ENCODE measurements at regions not wholly inside any gene's neighbourhood (a gene's known extent, or its start where the extent isn't known, plus 50 kb on each side); places are given as distances from the start of the nearest gene placed in this dataset.

DNA sequence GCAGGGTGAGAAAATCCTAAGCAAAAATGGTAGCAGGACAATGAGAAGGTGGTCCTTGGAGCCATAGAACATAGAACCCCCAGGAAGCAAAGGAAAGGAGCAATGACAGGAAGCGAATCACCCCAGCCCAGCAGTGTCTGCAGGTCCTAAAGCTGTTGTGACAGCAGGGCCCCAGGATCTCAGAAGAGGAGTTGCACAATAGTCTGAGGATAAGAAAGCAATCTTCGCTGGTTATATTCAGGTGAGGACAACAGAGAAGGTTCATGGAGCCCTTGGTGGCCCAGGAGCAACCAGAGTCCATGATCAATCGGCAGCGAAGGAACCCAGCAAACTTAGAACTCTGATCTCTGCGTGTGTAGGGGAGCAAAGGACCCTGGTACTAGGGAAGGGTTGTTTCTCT is 234.8 kb upstream of the IRX2 start:
- peaks cover 4% of the 10 kb centered on the region for H3K4me1 Mint-ChIP-seq (ENCODE audit: unreplicated experiment)
- TF ChIP-seq, protein P1, sequence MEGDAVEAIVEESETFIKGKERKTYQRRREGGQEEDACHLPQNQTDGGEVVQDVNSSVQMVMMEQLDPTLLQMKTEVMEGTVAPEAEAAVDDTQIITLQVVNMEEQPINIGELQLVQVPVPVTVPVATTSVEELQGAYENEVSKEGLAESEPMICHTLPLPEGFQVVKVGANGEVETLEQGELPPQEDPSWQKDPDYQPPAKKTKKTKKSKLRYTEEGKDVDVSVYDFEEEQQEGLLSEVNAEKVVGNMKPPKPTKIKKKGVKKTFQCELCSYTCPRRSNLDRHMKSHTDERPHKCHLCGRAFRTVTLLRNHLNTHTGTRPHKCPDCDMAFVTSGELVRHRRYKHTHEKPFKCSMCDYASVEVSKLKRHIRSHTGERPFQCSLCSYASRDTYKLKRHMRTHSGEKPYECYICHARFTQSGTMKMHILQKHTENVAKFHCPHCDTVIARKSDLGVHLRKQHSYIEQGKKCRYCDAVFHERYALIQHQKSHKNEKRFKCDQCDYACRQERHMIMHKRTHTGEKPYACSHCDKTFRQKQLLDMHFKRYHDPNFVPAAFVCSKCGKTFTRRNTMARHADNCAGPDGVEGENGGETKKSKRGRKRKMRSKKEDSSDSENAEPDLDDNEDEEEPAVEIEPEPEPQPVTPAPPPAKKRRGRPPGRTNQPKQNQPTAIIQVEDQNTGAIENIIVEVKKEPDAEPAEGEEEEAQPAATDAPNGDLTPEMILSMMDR (conservative IDR thresholded peaks at IDR 0.05): no peak
- H3K27me3 Mint-ChIP-seq: peaks cover 3% of the 10 kb centered on the region
- DNase-seq (ENCODE audit: extremely low spot score, unreplicated experiment): no peak
- peaks cover 3% of the 10 kb centered on the region for H3K36me3 Mint-ChIP-seq
- no peaks in the 10 kb centered on the region for H3K9me3 Mint-ChIP-seq
- no peak overlapping the region for H3K27ac Mint-ChIP-seq
- no peak overlapping the region for H3K4me3 Mint-ChIP-seq

DNA sequence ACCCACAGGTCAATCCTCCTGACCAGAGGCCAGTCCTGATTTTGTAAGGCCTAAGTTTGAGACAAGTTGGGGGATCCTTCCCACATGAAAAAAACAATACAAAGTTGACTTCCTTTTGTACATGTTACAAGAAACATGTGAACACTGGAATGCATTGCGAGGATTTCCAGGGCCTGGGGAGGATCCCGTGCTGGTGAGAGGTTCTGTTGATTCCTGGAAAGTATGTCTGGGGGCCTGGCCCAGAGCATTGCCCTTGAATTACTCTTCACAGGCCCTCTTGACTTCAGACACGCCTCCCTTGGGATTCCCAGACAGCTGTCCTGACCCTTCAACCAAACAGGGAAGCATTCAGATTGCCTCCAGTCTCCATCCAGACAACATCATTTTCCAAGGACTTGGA is 234.2 kb upstream of the IRX2 start:
- H3K4me3 Mint-ChIP-seq: no peak overlapping the region
- H3K36me3 Mint-ChIP-seq: peaks cover 3% of the 10 kb centered on the region
- peaks cover 4% of the 10 kb centered on the region for H3K4me1 Mint-ChIP-seq (ENCODE audit: unreplicated experiment)
- TF ChIP-seq, protein P1 (conservative IDR thresholded peaks at IDR 0.05): no peak
- no peak for DNase-seq (ENCODE audit: extremely low spot score, unreplicated experiment)
- no peaks in the 10 kb centered on the region for H3K9me3 Mint-ChIP-seq
- no peak overlapping the region for H3K27ac Mint-ChIP-seq
- peaks cover 3% of the 10 kb centered on the region for H3K27me3 Mint-ChIP-seq

DNA sequence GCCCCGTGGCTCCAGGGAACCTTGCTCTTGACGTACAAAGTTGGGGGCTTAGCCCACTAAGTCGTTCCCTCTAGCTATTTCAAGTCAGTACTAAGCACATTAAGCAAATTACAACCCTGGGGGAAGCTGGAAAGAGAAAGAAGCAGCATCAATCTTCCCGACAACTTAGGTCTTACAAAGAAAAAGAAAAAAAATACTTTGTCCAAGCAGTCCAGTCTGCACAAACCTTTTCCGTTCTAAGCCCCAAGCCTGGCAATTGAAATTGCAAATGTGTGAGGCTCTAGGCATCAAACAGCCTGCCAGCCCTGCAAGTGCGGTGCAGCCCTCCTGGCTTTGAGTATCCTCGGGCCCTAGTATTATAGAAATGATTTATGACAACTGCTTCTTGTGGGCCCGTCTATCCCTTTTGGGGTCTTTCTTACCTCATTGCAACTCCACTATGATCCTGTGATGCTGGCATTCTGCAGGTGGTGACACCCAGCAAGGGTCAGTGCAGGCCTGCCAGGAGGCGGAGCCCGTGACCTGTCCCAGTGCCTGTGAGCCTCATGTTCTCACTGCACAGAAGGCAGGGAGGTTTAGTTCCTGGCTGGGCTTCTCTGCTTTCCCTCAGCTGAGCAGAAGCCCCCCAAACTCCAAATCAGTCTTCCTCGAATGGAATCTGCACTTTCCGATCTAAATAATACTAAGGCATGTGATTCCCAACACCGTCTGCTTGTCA is 232.3 kb upstream of the IRX2 start:
- Mint-ChIP-seq H3K4me1 (ENCODE audit: unreplicated experiment) (peaks cover 4% of the 10 kb centered on the region), H3K36me3 (peaks cover 3% of the 10 kb centered on the region), H3K27ac (peak overlapping the region; percentile 36), H3K9me3 (no peaks in the 10 kb centered on the region), H3K27me3 (peaks cover 3% of the 10 kb centered on the region), H3K4me3 (peak overlapping the region; percentile 36)
- TF ChIP-seq, protein P1 (conservative IDR thresholded peaks at IDR 0.05): no peak
- DNase-seq (ENCODE audit: extremely low spot score, unreplicated experiment): no peak

DNA sequence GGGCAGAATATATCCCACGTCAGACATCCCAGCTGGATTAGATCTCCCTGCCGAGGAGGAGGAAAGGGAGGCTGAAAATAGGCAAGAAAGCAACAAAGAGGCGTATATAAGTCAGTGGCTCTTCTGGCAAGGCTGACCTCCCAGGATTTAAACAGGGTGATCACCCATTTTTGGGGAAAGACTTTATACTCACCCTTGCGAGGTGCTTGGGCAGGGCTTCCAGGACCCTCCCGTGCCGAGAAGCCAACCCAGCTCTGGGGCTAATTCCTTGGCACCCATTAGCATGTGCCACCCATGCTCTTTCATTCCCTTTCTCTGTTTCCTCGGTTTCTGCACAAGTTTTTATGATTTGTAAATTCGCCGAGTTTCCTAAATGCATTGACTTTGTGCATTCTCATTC is 230.2 kb upstream of the IRX2 start:
- H3K36me3 Mint-ChIP-seq: no peaks in the 10 kb centered on the region
- TF ChIP-seq, protein P1 (conservative IDR thresholded peaks at IDR 0.05): no peak

DNA sequence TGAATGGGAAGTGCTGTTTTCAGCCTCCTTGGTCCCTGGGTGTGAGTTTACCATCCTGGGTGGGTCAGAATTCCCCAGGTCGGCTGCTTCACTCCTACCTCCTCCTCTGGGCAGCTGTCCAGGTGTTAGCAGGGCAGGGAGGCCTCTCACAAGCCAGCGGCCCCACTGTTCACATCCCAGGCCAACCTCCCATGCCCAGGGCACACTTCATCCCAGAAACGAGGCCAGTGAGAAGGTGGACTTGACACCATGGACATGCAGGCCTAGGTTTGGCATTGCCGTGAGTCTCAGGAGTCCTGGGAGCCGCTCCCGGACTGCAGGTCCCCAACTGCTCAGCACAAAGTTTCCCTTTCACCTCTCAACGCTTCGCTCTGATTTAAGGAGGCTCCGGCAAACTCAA is 229.6 kb upstream of the IRX2 start:
- Mint-ChIP-seq H3K27ac (no peak overlapping the region), H3K4me3 (no peak overlapping the region), H3K36me3 (no peaks in the 10 kb centered on the region), H3K4me1 (ENCODE audit: unreplicated experiment) (peaks cover 4% of the 10 kb centered on the region), H3K9me3 (peaks cover 12% of the 10 kb centered on the region), H3K27me3 (peaks cover 6% of the 10 kb centered on the region)
- no peak for DNase-seq (ENCODE audit: extremely low spot score, unreplicated experiment)
- TF ChIP-seq, protein P1 (conservative IDR thresholded peaks at IDR 0.05): no peak

More for the DNA sequence above, 230.2 kb upstream of the IRX2 start:
- Mint-ChIP-seq H3K4me1 (ENCODE audit: unreplicated experiment) (peaks cover 4% of the 10 kb centered on the region), H3K9me3 (peaks cover 8% of the 10 kb centered on the region), H3K27ac (no peak overlapping the region), H3K4me3 (no peak overlapping the region), H3K27me3 (peaks cover 6% of the 10 kb centered on the region)
- DNase-seq (ENCODE audit: extremely low spot score, unreplicated experiment): no peak

Data from type B pancreatic cell (in vitro differentiated cells).